ENCODE measurements at regions not wholly inside any gene's neighbourhood (a gene's known extent, or its start where the extent isn't known, plus 50 kb on each side); places are given as distances from the start of the nearest gene placed in this dataset.

DNA sequence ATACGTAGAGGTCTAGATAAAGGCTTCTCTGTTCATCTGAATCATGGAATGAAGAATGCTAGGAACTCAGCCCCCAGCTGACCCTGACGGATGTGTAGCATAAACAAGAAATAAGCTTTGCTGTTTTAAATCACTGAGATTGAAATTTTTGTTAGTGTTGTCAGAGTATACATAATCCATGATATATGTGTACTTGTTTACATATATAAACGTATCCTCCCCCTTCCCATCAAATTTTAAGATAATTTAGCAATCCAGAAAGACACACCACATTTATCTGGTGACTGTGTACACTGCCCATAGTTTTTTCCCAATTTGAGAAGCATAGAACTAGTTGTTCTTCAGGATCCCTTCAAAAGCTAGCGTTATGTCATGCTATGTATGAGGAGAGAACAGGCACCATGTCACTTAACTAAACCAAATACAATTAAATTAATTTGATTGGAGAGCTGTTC lies 80.8 kb upstream of the OSMR start:
- WGBS (ENCODE audit: insufficient coverage, insufficient read length), result no CpG with 5 or more reads among the region's 4 CpGs
- no peak for DNase-seq (ENCODE audit: low read depth, low spot score)
- Histone ChIP-seq H3K4me3 (ENCODE audit: low read length) (no peak overlapping the region), H3K27me3 (ENCODE audit: control insufficient read depth, insufficient read depth, low read length) (no peaks in the 10 kb centered on the region), H3K36me3 (ENCODE audit: control insufficient read depth, insufficient read depth, low read length) (no peaks in the 10 kb centered on the region), H3K4me1 (ENCODE audit: control insufficient read depth, insufficient read depth, low read length) (no peaks in the 10 kb centered on the region), H3K27ac (ENCODE audit: low read length) (no peak overlapping the region), H3K9me3 (ENCODE audit: control insufficient read depth, insufficient read depth, low read length) (no peaks in the 10 kb centered on the region; the same call in 1 of the 2 replicates)

DNA sequence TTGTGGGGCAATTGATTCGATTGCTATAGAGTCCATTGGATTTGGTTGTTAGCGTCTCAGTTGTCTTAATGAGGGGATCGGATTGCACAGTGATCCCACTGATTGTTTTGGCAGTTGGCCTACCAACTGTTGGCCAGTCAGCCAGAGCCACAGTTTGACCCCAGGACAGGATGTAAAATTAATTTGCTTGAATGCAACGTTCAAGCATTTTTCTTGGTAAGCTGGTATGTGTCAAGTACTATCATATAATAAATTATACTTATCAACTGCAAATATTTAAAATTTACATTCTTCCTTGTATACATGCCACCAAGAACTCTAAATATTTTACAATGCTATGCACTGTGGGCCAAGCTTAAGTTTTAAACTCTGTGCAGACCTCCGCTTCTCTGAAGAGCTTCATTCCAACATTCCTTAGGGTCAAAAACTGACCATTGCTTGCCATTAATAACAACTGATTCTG lies 80.4 kb upstream of the OSMR start:
- Histone ChIP-seq H3K36me3 (ENCODE audit: control insufficient read depth, insufficient read depth, low read length) (no peaks in the 10 kb centered on the region), H3K4me3 (ENCODE audit: low read length) (no peak overlapping the region), H3K27ac (ENCODE audit: low read length) (no peak overlapping the region), H3K27me3 (ENCODE audit: control insufficient read depth, insufficient read depth, low read length) (no peaks in the 10 kb centered on the region), H3K9me3 (ENCODE audit: control insufficient read depth, insufficient read depth, low read length) (no peaks in the 10 kb centered on the region; the same call in 1 of the 2 replicates), H3K4me1 (ENCODE audit: control insufficient read depth, insufficient read depth, low read length) (no peaks in the 10 kb centered on the region)
- no peak for DNase-seq (ENCODE audit: low read depth, low spot score)
- WGBS (ENCODE audit: insufficient coverage, insufficient read length), result no CpG with 5 or more reads among the region's 5 CpGs

DNA sequence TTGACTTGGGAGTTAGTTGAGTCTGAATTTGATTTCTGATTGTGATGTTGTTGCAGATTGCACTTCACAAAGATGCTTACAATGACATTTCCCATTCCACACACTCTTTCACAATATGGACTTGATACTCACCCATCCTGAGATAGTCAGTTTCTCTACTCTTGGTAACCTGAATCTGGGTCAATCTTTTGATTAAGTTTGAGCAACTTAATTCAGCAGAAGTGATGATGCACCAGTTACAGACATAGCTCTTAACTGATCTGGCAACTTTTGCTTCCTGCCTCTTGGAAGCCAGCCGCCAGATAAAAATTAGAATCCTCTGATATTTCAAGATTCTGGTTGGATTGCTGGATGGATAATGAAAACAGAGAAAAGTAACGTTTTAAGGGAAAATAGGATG lies 79.7 kb upstream of the OSMR start:
- Histone ChIP-seq H3K4me1 (ENCODE audit: control insufficient read depth, insufficient read depth, low read length) (no peaks in the 10 kb centered on the region), H3K9me3 (ENCODE audit: control insufficient read depth, insufficient read depth, low read length) (no peaks in the 10 kb centered on the region; the same call in 1 of the 2 replicates), H3K27me3 (ENCODE audit: control insufficient read depth, insufficient read depth, low read length) (no peaks in the 10 kb centered on the region), H3K27ac (ENCODE audit: low read length) (no peak overlapping the region), H3K4me3 (ENCODE audit: low read length) (no peak overlapping the region), H3K36me3 (ENCODE audit: control insufficient read depth, insufficient read depth, low read length) (no peaks in the 10 kb centered on the region)
- DNase-seq (ENCODE audit: low read depth, low spot score), result no peak
- no CpG with 5 or more reads among the region's 2 CpGs for WGBS (ENCODE audit: insufficient coverage, insufficient read length)

DNA sequence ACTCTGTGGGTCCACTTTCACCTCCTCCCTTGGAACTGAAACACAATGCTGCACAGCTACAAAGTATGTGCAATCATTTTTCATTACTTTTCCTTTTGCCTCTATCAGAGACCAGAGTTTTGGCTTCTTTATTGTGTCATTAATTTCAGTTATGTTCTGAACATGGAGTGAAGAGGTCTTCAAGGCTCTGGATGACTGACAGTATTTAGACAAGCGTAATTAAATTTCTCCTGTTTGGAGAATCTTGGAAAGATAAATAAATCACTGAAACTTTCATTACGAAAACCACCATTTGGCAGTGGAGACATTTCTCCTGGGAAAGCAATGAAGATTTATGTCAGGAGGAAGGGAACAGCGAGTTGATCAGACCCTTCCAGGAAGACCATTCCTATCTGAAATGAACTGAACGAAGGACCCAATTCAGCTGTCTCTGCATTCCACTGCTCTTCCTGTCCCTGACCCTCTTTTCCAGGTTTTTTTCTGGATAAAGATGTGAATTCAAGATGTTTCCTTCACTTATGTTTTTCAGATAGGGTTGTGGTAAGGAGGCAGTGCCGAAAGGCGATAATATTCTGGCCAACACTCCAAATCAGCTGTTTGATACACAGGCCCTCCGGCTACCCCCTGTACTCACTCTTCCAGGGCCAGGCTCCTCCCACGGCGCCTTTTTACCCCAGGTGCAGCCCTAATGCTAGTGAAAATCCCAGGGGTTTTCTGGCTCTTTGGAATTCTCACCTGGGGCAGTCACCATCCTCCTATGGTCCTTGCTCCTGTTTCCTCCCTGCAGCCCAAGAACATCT lies 77.2 kb upstream of the OSMR start:
- WGBS (ENCODE audit: insufficient coverage, insufficient read length), result no CpG with 5 or more reads among the region's 9 CpGs
- no peaks in the 10 kb centered on the region for H3K36me3 ChIP-seq (ENCODE audit: control insufficient read depth, insufficient read depth, low read length)
- H3K27ac ChIP-seq (ENCODE audit: low read length), result no peak overlapping the region
- H3K9me3 ChIP-seq (ENCODE audit: control insufficient read depth, insufficient read depth, low read length), result no peaks in the 10 kb centered on the region; the same call in 1 of the 2 replicates
- H3K4me1 ChIP-seq (ENCODE audit: control insufficient read depth, insufficient read depth, low read length), result no peaks in the 10 kb centered on the region
- DNase-seq (ENCODE audit: low read depth, low spot score), result no peak
- no peaks in the 10 kb centered on the region for H3K27me3 ChIP-seq (ENCODE audit: control insufficient read depth, insufficient read depth, low read length)
- H3K4me3 ChIP-seq (ENCODE audit: low read length), result no peak overlapping the region

DNA sequence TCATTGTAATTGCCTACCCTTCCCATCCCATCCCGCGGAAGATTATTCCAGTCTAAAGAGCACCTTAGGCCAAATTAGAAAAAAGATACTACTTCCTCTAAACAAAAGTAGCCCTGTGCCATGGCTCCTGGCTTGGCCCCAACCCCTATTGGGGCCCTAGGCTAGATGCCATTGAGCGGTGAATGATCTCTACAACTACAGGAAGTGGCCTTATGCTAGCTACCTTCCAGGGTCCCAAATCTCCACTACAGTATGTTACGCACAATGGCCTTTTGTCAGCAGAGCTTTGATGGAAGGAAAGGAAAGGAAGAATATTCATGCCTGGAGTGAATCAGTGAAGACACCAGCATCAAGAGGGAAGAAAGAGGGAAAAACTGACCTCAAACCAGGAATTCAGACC lies 73.3 kb upstream of the OSMR start:
- no CpG with 5 or more reads among the region's 4 CpGs for WGBS (ENCODE audit: insufficient coverage, insufficient read length)
- Histone ChIP-seq H3K27me3 (ENCODE audit: control insufficient read depth, insufficient read depth, low read length) (no peaks in the 10 kb centered on the region), H3K27ac (ENCODE audit: low read length) (no peak overlapping the region), H3K9me3 (ENCODE audit: control insufficient read depth, insufficient read depth, low read length) (no peaks in the 10 kb centered on the region; the same call in 1 of the 2 replicates), H3K4me1 (ENCODE audit: control insufficient read depth, insufficient read depth, low read length) (no peaks in the 10 kb centered on the region), H3K36me3 (ENCODE audit: control insufficient read depth, insufficient read depth, low read length) (no peaks in the 10 kb centered on the region), H3K4me3 (ENCODE audit: low read length) (no peak overlapping the region)
- DNase-seq (ENCODE audit: low read depth, low spot score), result no peak

DNA sequence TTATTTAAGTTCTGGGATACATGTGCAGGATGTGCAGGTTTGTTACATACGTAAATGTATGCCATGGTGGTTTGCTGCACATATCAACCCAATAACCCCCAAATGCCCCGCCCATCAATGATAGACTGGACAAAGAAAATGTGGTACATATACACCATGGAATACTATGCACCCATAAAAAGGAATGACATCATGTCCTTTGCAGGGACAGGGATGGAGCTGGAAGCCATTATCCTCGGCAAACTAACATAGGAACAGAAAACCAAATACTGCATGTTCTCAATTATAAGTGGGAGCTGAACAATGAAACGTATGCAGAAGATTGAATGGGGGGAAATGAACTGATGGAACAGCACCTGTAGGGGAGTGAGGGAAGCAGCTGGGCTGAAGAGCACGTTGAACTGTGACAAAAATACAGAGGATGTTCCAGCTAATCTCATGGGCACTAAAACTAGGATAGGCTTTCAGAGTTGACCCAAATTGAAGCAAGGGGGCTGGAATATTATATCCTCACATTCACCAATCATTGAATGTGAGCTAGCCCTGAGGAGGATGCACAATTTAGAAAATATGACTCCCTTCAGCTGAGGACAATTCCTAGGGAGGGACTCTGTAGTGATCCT lies 70.5 kb upstream of the OSMR start:
- DNase-seq (ENCODE audit: low read depth, low spot score), result no peak
- Histone ChIP-seq H3K4me1 (ENCODE audit: control insufficient read depth, insufficient read depth, low read length) (no peaks in the 10 kb centered on the region), H3K27ac (ENCODE audit: low read length) (no peak overlapping the region), H3K4me3 (ENCODE audit: low read length) (no peak overlapping the region), H3K36me3 (ENCODE audit: control insufficient read depth, insufficient read depth, low read length) (no peaks in the 10 kb centered on the region), H3K27me3 (ENCODE audit: control insufficient read depth, insufficient read depth, low read length) (no peaks in the 10 kb centered on the region), H3K9me3 (ENCODE audit: control insufficient read depth, insufficient read depth, low read length) (no peaks in the 10 kb centered on the region)
- WGBS (ENCODE audit: insufficient coverage, insufficient read length), result no CpG with 5 or more reads among the region's 5 CpGs

DNA sequence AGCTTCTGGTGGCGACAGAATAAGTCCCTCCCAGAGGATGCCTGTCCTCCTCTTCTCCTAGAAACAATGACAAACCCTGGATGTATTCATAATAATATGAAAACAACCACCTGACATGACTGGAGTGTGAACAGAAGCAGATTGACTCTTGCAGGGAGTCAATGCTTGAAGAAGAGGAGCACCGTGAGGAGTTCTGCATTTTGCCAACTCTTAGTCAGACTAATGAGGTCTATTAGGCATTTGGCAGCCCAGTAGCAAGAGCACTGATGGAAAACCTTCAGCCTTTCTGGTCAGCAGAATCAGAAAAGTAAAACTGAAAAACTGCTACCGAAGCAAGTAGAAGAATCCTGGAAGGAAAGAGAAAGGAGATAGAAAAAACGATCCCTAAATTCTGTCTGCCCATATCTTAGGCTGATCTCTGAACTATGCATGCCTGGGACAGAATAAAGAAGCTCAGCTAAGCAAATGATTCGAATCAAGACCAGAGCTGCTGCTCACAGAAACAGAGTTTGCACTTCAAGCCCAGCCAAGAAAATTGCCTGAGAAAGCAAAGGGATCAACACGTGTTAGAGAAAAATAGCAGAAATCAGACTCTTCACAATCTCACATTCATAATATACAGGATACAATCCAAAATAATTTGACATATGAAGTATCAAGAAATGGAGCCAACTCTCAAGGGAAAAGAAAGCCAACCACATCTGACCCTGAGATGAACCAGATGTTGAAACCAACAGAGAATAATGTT lies 69.5 kb upstream of the OSMR start:
- no peaks in the 10 kb centered on the region for H3K4me1 ChIP-seq (ENCODE audit: control insufficient read depth, insufficient read depth, low read length)
- no peaks in the 10 kb centered on the region for H3K36me3 ChIP-seq (ENCODE audit: control insufficient read depth, insufficient read depth, low read length)
- WGBS (ENCODE audit: insufficient coverage, insufficient read length), result no CpG with 5 or more reads among the region's 6 CpGs
- H3K27ac ChIP-seq (ENCODE audit: low read length), result no peak overlapping the region
- no peak for DNase-seq (ENCODE audit: low read depth, low spot score)
- H3K27me3 ChIP-seq (ENCODE audit: control insufficient read depth, insufficient read depth, low read length), result no peaks in the 10 kb centered on the region
- H3K9me3 ChIP-seq (ENCODE audit: control insufficient read depth, insufficient read depth, low read length), result no peaks in the 10 kb centered on the region
- H3K4me3 ChIP-seq (ENCODE audit: low read length), result no peak overlapping the region

DNA sequence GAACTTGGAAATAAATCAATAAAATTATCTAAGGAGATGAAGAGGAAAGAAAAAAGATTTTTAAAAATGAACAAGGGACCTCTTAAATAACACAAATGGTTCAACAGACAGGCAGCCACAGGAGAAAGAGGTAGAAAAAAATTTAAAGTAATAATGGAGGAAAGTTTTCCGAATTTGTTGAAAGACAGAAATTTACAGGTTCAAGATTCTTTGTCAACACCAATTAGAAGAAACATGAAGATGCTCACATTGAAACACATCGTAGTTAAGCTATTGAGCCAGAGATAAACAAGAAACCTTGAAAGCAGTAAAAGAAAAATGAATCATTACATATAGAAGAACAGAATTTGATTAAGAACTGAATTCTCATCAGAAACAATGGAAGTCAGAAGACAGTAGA lies 68.7 kb upstream of the OSMR start:
- Histone ChIP-seq H3K4me1 (ENCODE audit: control insufficient read depth, insufficient read depth, low read length) (no peaks in the 10 kb centered on the region), H3K4me3 (ENCODE audit: low read length) (no peak overlapping the region), H3K9me3 (ENCODE audit: control insufficient read depth, insufficient read depth, low read length) (no peaks in the 10 kb centered on the region), H3K27me3 (ENCODE audit: control insufficient read depth, insufficient read depth, low read length) (no peaks in the 10 kb centered on the region), H3K27ac (ENCODE audit: low read length) (no peak overlapping the region), H3K36me3 (ENCODE audit: control insufficient read depth, insufficient read depth, low read length) (no peaks in the 10 kb centered on the region)
- no peak for DNase-seq (ENCODE audit: low read depth, low spot score)
- WGBS (ENCODE audit: insufficient coverage, insufficient read length), result 50% methylated on average over 1 of the region's 2 CpGs

DNA sequence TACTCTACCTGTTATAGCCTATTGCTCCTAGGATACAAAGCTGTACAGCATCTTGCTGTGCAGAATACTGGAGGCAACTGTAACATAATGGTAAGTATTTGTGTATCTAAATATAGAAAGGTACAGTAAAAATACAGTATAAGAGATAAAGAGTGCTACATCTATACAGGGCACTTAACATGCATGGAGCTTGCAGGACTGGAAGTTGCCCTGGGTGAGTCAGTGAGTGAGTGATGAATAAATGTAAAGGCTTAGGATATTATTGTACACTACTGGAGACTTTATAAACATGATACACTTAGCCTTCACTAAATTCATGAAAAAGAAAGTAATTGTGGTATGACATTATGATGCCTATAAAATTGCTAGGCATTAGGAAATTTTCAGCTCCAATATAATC lies 65.5 kb upstream of the OSMR start:
- Histone ChIP-seq H3K9me3 (ENCODE audit: control insufficient read depth, insufficient read depth, low read length) (no peaks in the 10 kb centered on the region), H3K27ac (ENCODE audit: low read length) (no peak overlapping the region), H3K4me3 (ENCODE audit: low read length) (no peak overlapping the region), H3K27me3 (ENCODE audit: control insufficient read depth, insufficient read depth, low read length) (no peaks in the 10 kb centered on the region), H3K36me3 (ENCODE audit: control insufficient read depth, insufficient read depth, low read length) (no peaks in the 10 kb centered on the region), H3K4me1 (ENCODE audit: control insufficient read depth, insufficient read depth, low read length) (no peaks in the 10 kb centered on the region)
- no peak for DNase-seq (ENCODE audit: low read depth, low spot score)

DNA sequence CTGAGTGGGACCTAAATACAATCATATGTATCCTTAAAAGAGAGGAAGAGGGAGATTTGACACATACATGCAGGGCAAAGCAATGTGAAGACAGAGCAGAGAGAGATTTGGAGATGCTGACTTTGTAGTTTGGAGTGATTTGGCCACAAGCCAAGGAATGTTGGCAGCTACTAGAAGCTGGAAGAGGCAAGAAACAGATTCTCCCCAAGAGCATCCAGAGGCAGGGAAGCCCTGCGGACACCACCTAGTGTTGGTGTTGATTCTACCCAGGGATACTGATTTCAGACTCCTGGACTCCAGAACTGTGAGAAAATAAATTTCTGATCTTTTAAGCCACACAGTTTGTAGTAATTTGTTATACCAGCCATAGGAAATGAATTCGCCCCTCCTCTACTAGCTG lies 64.9 kb upstream of the OSMR start:
- H3K36me3 ChIP-seq (ENCODE audit: control insufficient read depth, insufficient read depth, low read length), result no peaks in the 10 kb centered on the region
- no peak overlapping the region for H3K27ac ChIP-seq (ENCODE audit: low read length)
- no CpG with 5 or more reads among the region's 2 CpGs for WGBS (ENCODE audit: insufficient coverage, insufficient read length)
- DNase-seq (ENCODE audit: low read depth, low spot score), result no peak
- H3K4me3 ChIP-seq (ENCODE audit: low read length), result no peak overlapping the region
- no peaks in the 10 kb centered on the region for H3K9me3 ChIP-seq (ENCODE audit: control insufficient read depth, insufficient read depth, low read length)
- H3K4me1 ChIP-seq (ENCODE audit: control insufficient read depth, insufficient read depth, low read length), result no peaks in the 10 kb centered on the region
- no peaks in the 10 kb centered on the region for H3K27me3 ChIP-seq (ENCODE audit: control insufficient read depth, insufficient read depth, low read length)

All from iPS DF 6.9 (cell line).